ENCODE measurements at regions not wholly inside any gene's neighbourhood (a gene's known extent, or its start where the extent isn't known, plus 50 kb on each side); places are given as distances from the start of the nearest gene placed in this dataset.

GRCh38 chr10:25804505-25804904 is 129.5 kb upstream of the MYO3A start:
- Histone ChIP-seq H4K91ac (replicated peaks; ENCODE audit: insufficient read length, low read length) (no peak overlapping the region), H3K27me3 (replicated peaks in 1 of 4; ENCODE audit: control insufficient read depth in 3 of 4, extremely low read depth in 1 of 4, insufficient read depth in 3 of 4, low read length in 3 of 4) (no peaks in the 10 kb centered on the region; a peak in 1 of 7 replicates), H3K79me1 (ENCODE audit: low read depth, low read length) (no peaks in the 10 kb centered on the region), H3K79me2 (ENCODE audit: control insufficient read depth in 1 of 2, insufficient read depth in 2 of 2, low read length in 2 of 2) (no peaks in the 10 kb centered on the region), H2BK15ac (ENCODE audit: low read length) (no peak overlapping the region), H3K56ac (replicated peaks; ENCODE audit: insufficient read length, low read depth, low read length) (no peak overlapping the region), H3K4me3 (ENCODE audit: extremely low read depth in 1 of 4, insufficient read depth in 2 of 4, low read depth in 3 of 4, low read length in 4 of 4) (no peak overlapping the region), H2BK12ac (ENCODE audit: low read depth, low read length) (no peak overlapping the region), H2AK5ac (ENCODE audit: low read depth, low read length) (no peak overlapping the region), H3K27ac (ENCODE audit: low read depth, low read length) (no peak overlapping the region), H3K14ac (ENCODE audit: insufficient read length) (no peak overlapping the region), H3K9me3 (ENCODE audit: insufficient read depth in 2 of 2, low read depth in 1 of 2, low read length in 1 of 2) (no peaks in the 10 kb centered on the region), H3K4ac (replicated peaks; ENCODE audit: insufficient read length, low read depth, low read length) (no peak overlapping the region), H2BK5ac (ENCODE audit: low read depth, low read length) (no peak overlapping the region), H3K9ac (replicated peaks in 1 of 4; ENCODE audit: extremely low read depth in 1 of 4, low read depth in 3 of 4, low read length in 3 of 4) (no peak overlapping the region), H4K5ac (ENCODE audit: insufficient read length, low read depth, low read length) (no peak overlapping the region), H3K4me2 (ENCODE audit: insufficient read depth in 1 of 2, low read depth in 2 of 2, low read length in 2 of 2) (no peak overlapping the region), H3K4me1 (replicated peaks in 1 of 4; ENCODE audit: control insufficient read depth in 3 of 4, insufficient read depth in 4 of 4, low read length in 3 of 4) (no peaks in the 10 kb centered on the region), H2BK120ac (replicated peaks; ENCODE audit: low read depth, low read length) (no peak overlapping the region), H3K23me2 (ENCODE audit: low read depth, low read length) (no peaks in the 10 kb centered on the region), H3K18ac (ENCODE audit: extremely low read depth, low read length) (no peak overlapping the region), H3K36me3 (ENCODE audit: control insufficient read depth in 2 of 4, insufficient read depth in 4 of 4, low read length in 3 of 4) (no peaks in the 10 kb centered on the region), H2BK20ac (ENCODE audit: low read length) (no peak overlapping the region), H2AFZ (ENCODE audit: low read length) (0 out of 2 replicates have a peak overlapping the region, but pooled peaks have one; percentile 12), H4K8ac (ENCODE audit: extremely low read depth, insufficient read depth, low read length) (no peak overlapping the region), H3K23ac (ENCODE audit: insufficient read length) (no peak overlapping the region), H4K20me1 (replicated peaks in 1 of 2; ENCODE audit: control insufficient read depth in 1 of 2, insufficient read depth in 2 of 2, low read length in 2 of 2) (no peaks in the 10 kb centered on the region)
- DNase-seq (ENCODE audit: low read depth in 1 of 2, low spot score in 2 of 2) = no peak
- WGBS, 2 experiments (ENCODE audit: extremely low coverage in 1 of 2, insufficient coverage in 1 of 2, insufficient read length in 1 of 2, insufficient replicate concordance in 2 of 2, low coverage in 1 of 2, low lambda C conversion rate in 2 of 2, missing lambda C conversion rate in 1 of 2) = 78% methylated on average over 2 of the region's 2 CpGs; no CpG with 5 or more reads in 1 of the 2 experiments
- FAIRE-seq = no peak
- POLR2A ChIA-PET (ENCODE audit: partially characterized antibody) = no interaction called here
- TF ChIP-seq, protein P1, sequence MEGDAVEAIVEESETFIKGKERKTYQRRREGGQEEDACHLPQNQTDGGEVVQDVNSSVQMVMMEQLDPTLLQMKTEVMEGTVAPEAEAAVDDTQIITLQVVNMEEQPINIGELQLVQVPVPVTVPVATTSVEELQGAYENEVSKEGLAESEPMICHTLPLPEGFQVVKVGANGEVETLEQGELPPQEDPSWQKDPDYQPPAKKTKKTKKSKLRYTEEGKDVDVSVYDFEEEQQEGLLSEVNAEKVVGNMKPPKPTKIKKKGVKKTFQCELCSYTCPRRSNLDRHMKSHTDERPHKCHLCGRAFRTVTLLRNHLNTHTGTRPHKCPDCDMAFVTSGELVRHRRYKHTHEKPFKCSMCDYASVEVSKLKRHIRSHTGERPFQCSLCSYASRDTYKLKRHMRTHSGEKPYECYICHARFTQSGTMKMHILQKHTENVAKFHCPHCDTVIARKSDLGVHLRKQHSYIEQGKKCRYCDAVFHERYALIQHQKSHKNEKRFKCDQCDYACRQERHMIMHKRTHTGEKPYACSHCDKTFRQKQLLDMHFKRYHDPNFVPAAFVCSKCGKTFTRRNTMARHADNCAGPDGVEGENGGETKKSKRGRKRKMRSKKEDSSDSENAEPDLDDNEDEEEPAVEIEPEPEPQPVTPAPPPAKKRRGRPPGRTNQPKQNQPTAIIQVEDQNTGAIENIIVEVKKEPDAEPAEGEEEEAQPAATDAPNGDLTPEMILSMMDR (IDR thresholded peaks at IDR 0.05; ENCODE audit: control extremely low read depth in 1 of 3, insufficient read depth in 1 of 3, low read depth in 1 of 3, low read length in 3 of 3) = peak in 2 of 3 experiments; percentile 34 to 46; a peak in 2 of 4 replicates
- TF ChIP-seq RAD21 (IDR thresholded peaks at IDR 0.05 in 1 of 2, conservative IDR thresholded peaks at IDR 0.05 in 1 of 2; ENCODE audit: low read depth in 2 of 2, low read length in 2 of 2) (peak in 1 of 2 experiments; percentile 28; a peak in 1 of 4 replicates), CREB1 (IDR thresholded peaks at IDR 0.05) (no peak), NANOG (IDR thresholded peaks at IDR 0.05; ENCODE audit: insufficient read depth, low read depth, low read length, poor library complexity, severe bottlenecking) (no peak)
- CTCF ChIA-PET (ENCODE audit: partially characterized antibody) = interaction anchor here (0.6 to 2.5 kb wide), 7 partner anchors 10 to 83 kb away, joined by 3 to 13 read pairs (median 4); no protein-coding TSS in a partner anchor
